Lower leg skin (tissue), 3 donors: ENCODE measurements at regions not wholly inside any gene's neighbourhood (a gene's known extent, or its start where the extent isn't known, plus 50 kb on each side); places are given as distances from the start of the nearest gene placed in this dataset.

Experiments
- CTCF ChIP-seq, 3 donors: fragments of 450-650 bp; IDR thresholded peaks; one replicate each; pipeline ENCODE4 v1.5.1; 2016; ENCODE audit warnings: antibody characterized with exemption in 3 of 3, mild to moderate bottlenecking in 3 of 3, moderate library complexity in 2 of 3
- POLR2A ChIP-seq, 2 donors: fragments of 450-650 bp; IDR thresholded peaks; one replicate each; pipeline ENCODE4 v1.6.1; 2016 to 2017; ENCODE audit warnings: antibody characterized with exemption in 2 of 2, mild to moderate bottlenecking in 1 of 2, moderate library complexity in 1 of 2

DNA sequence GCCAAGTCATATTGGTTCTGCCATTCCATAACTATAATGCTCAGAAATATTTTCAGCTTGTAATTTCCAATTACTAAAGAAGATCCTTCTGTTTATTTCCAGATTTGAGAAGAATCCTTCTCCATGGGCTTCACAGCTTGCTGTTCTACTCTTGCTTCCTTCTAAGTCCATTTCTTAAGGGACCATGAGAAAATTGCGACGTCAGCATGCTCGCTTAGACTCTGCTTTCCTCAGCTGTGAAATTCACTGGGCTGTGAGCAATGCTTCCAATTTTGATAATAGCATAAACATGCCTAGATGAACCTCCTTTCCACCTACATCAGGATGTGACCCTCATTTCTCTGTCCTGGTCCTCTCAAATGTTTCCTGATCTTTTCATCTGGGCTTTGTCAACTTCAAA lies 145.3 kb upstream of the CDH20 start:
- TF ChIP-seq POLR2A (IDR thresholded peaks at IDR 0.05) (no peak), CTCF (IDR thresholded peaks at IDR 0.05) (no peak)
